ENCODE measurements at regions not wholly inside any gene's neighbourhood (a gene's known extent, or its start where the extent isn't known, plus 50 kb on each side); places are given as distances from the start of the nearest gene placed in this dataset.
"Not testable (repeated sequence)": the region's sequence is repeated elsewhere in the genome, so short reads cannot be mapped to it uniquely, and the experiment has no call there.

- no peak for DNase-seq
Measured at GRCh38 chr21:27047283-27047657, 80.4 kb upstream of the ADAMTS5 start.

DNA sequence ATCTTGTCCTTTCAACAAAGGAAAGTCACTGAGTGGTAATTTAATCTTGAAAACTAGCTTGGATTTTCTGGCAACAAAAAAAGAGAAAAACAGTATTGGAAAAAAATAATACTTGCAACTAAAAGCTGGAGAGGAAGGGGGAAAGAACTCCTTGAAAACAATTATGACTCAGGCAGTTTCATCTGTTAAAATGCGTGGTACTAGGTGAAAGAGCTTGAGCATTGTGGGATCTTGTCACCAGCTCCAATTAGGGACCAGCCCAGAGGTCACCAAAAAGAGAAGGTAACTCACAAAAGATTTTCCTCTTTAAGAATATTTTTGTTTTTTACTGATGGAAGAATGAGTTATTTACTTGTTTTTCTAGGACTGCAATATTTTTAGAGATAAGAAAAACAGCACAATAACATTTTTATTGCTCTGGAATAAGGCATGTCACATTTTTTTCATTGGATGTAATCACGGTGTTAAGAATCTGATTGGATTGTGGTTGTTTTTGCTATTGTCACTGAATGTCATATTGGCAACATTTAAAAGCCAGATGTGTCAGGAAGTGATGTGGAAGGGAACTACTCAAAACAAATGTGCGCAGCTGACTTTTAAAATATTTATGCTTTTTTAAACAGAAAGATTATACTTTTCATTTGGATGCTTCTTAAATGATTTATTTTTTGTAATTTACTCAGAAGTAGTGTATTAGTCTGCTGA lies 78.5 kb upstream of the ADAMTS5 start:
- no peak for DNase-seq

- no peak for DNase-seq
Measured at GRCh38 chr21:27043377-27043776, 76.5 kb upstream of the ADAMTS5 start.

GRCh38 chr21:27040738-27041469 lies 74.0 kb upstream of the ADAMTS5 start:
- no peak for DNase-seq

DNA sequence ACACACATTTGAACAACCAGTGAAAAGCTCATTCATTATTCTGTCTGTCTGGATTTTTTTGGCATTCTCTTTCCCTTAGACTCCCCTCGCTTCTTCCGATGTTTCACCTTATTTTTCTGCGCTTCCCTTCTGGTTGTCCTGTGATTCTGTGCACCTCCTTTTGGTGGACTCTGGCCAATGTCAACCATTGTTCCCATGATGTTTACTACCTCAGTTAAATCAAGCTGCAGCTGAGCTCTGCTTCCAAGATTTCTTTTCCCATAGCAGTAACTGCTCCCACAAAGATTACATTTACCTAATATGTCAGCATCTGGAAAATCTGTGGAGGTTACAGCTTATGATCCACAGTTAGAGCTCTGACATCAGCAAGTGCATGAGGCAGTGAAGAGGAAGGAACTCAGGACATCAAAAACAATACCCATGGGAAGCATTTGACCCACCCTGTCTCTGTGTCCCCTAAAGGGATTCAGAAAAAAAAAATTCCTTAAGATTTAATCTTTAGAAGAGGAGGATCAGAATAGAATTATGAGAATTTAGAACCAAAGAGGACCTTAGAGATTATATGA lies 69.9 kb upstream of the ADAMTS5 start:
- DNase-seq: no peak

DNA sequence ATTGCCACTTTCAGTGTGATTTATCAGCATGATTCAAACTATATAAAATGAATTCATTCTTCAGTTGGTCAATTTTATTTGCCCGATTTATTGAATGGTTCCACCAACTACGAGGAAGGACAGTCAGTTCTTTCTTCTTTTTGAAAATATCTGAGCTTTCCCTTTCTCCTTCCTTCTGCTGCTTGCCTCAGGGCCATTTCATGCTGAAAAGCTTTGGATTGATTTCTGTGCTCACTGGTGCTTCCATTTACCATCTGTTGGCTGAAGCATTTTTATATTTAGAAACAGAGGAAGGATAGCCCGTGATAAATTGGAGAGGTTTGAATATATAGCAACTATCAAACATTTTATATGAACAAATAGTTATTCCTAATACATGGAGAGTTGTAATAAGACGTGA lies 68.9 kb upstream of the ADAMTS5 start:
- DNase-seq: no peak

DNA sequence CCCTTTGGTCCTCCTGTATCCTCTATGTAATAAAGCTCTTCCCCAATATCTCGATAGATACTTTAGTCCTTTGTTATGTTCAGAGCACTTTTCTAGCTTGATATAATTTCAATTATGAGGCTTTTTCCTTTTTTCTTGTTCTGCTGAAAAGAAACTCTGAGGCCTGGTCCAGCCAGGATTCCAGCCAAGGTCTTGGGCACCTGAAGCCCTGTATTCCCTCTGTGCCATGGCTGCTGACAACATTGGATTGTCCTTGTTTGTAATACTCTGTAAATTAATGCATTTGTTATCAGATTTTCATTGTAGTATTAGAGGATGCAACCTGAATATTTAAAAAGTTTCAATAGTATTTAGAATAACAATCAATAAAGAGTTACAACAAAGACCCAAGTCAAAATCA lies 67.9 kb upstream of the ADAMTS5 start:
- no peak for DNase-seq

DNA sequence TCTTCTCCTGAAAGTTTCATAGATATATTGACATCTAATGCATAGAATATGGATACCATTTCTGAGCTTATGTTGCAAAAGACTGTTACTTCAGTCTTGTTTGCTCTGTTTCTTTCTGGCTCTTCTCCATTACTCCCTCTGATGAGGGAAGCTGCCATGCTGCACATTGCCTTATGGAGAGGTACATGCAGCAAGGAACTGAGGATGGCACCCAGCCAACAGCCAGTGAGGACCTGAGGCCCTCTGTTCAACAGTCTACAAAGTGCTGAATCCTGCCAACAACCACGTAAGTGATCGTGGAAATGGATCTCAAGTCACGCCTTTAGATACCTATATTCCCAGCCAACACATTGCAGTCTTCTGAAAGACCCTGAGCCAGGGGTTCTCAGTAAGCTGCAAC lies 66.6 kb upstream of the ADAMTS5 start:
- DNase-seq: no peak

DNA sequence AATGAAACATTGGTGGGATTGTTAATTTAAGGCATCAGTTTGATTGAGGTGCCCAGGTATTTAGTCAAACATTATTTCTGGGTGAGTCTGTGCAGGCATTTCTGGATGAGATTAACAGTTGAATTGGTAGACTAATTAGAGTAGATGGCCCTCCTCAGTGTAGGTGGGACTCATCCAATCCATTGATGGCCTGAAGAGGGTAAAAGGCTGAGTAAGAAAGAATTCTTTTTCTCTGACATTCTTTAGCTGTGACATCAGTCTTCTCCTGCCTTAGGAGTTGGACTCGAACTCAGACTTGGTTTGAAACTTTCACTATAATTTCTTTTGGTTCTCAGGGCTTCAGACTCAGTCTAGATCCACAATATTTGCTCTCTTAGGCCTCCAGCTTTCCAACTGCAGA lies 59.6 kb upstream of the ADAMTS5 start:
- DNase-seq: no peak

DNA sequence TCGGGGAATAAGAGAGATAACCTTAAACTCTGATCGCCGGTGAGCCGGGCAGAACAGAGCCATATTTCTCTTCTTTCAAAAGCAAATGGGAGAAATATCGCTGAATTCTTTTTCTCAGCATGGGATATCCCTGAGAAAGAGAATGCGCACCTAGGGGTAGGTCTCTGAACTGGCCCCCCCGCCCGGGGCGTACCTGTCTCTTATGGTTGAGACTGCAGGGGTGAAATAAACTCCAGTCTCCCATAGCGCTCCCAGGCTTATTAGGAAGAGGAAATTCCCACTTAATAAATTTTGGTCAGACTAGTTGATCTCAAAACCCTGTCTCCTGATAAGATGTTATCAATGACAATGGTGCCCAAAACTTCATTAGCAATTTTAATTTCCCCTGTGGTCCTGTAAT lies 58.8 kb upstream of the ADAMTS5 start:
- DNase-seq: not testable (repeated sequence)

GRCh38 chr21:27024971-27025370 lies 58.1 kb upstream of the ADAMTS5 start:
- DNase-seq: no peak

- DNase-seq: no peak
Measured at GRCh38 chr21:27024301-27024700, 57.4 kb upstream of the ADAMTS5 start.

- DNase-seq: no peak
Measured at GRCh38 chr21:27023186-27023585, 56.3 kb upstream of the ADAMTS5 start.

DNA sequence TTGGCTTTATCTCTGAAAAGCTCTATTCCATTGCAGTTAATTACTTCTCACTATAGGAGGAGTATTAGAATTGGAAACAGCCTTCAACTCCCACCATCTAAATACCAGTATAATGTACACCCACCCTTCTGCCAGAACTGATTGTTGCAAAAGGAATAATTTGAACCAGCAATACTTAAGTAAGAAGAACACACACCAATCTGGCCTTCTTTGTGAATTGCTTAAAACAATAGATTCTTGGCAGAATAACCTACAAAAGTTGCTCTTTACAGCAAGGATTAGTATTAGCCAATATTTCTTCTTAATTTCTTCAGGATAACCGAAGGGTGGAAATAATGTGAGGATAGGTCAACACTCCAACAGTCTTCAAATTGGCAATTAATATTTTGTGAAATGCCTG lies 54.9 kb upstream of the ADAMTS5 start:
- DNase-seq: no peak

- no peak for DNase-seq
Measured at GRCh38 chr21:27021046-27021445, 54.2 kb upstream of the ADAMTS5 start.

GRCh38 chr21:27017246-27017645 lies 50.4 kb upstream of the ADAMTS5 start:
- DNase-seq: no peak
